ENCODE measurements at regions not wholly inside any gene's neighbourhood (a gene's known extent, or its start where the extent isn't known, plus 50 kb on each side); places are given as distances from the start of the nearest gene placed in this dataset.
A peak's percentile ranks its signal among the peaks of the same experiment; 100 is the strongest.

GRCh38 chr7:45977256-45977780 is 56.2 kb upstream of the IGFBP3 start:
- DNase-seq: no peak

- DNase-seq: no peak
Measured at GRCh38 chr7:45976485-45976856, 55.4 kb upstream of the IGFBP3 start.

- DNase-seq: no peak
Measured at GRCh38 chr7:45975847-45976484, 54.9 kb upstream of the IGFBP3 start.

GRCh38 chr7:45975367-45975766 is 54.3 kb upstream of the IGFBP3 start:
- no peak for DNase-seq

GRCh38 chr7:45974540-45975360 is 53.7 kb upstream of the IGFBP3 start:
- no peak for DNase-seq

GRCh38 chr7:45973725-45974532 is 52.9 kb upstream of the IGFBP3 start:
- peak in 39 of 51 donors; percentile 8 to 86 (median 60) for DNase-seq

- no peak for DNase-seq
Measured at GRCh38 chr7:45972629-45973312, 51.7 kb upstream of the IGFBP3 start.

- DNase-seq: no peak
Measured at GRCh38 chr7:45971661-45972175, 50.6 kb upstream of the IGFBP3 start.

GRCh38 chr7:45971171-45971570 is 50.1 kb upstream of the IGFBP3 start:
- no peak for DNase-seq
